ENCODE measurements at regions not wholly inside any gene's neighbourhood (a gene's known extent, or its start where the extent isn't known, plus 50 kb on each side); places are given as distances from the start of the nearest gene placed in this dataset.
"Not testable (repeated sequence)": the region's sequence is repeated elsewhere in the genome, so short reads cannot be mapped to it uniquely, and the experiment has no call there.

GRCh38 chr1:91104712-91105111 is 82.9 kb upstream of the ZNF644 start:
- Histone ChIP-seq H3K4me3 (no peak overlapping the region), H3K9me3 (no peaks in the 10 kb centered on the region), H3K4me1 (no peaks in the 10 kb centered on the region), H3K27ac (no peak overlapping the region), H3K36me3 (no peaks in the 10 kb centered on the region), H3K27me3 (no peaks in the 10 kb centered on the region)
- no peak for ATAC-seq
- TF ChIP-seq EP300 (IDR thresholded peaks at IDR 0.05) (no peak), POLR2A (IDR thresholded peaks at IDR 0.05) (no peak), POLR2AphosphoS5 (IDR thresholded peaks at IDR 0.05) (no peak), CTCF (IDR thresholded peaks at IDR 0.05) (no peak)

- Histone ChIP-seq H3K9me3 (no peaks in the 10 kb centered on the region), H3K36me3 (no peaks in the 10 kb centered on the region), H3K27ac (no peak overlapping the region), H3K4me3 (no peak overlapping the region), H3K4me1 (no peaks in the 10 kb centered on the region), H3K27me3 (peaks cover 6% of the 10 kb centered on the region)
- 78 to 81% methylated on average over 5 of the region's 5 CpGs for WGBS, 2 donors (ENCODE audit: low coverage in 1 of 2)
- no peak for TF ChIP-seq POLR2A (IDR thresholded peaks at IDR 0.05)
- TF ChIP-seq EP300 (IDR thresholded peaks at IDR 0.05): no peak
- TF ChIP-seq POLR2AphosphoS5 (IDR thresholded peaks at IDR 0.05): no peak
- no peak for TF ChIP-seq CTCF (IDR thresholded peaks at IDR 0.05)
- no peak for ATAC-seq
Measured at GRCh38 chr1:91101328-91101727, 79.5 kb upstream of the ZNF644 start.

GRCh38 chr1:91099746-91100621 is 78.1 kb upstream of the ZNF644 start:
- no peaks in the 10 kb centered on the region for H3K36me3 ChIP-seq
- no peak for ATAC-seq

GRCh38 chr1:91098299-91098906 is 76.6 kb upstream of the ZNF644 start:
- Histone ChIP-seq H3K27ac (no peak overlapping the region), H3K9me3 (no peaks in the 10 kb centered on the region), H3K36me3 (no peaks in the 10 kb centered on the region), H3K4me3 (no peak overlapping the region), H3K4me1 (no peaks in the 10 kb centered on the region), H3K27me3 (peaks cover 6% of the 10 kb centered on the region)
- no peak for TF ChIP-seq CTCF (IDR thresholded peaks at IDR 0.05)
- TF ChIP-seq POLR2A (IDR thresholded peaks at IDR 0.05): no peak
- TF ChIP-seq POLR2AphosphoS5 (IDR thresholded peaks at IDR 0.05): no peak
- TF ChIP-seq EP300 (IDR thresholded peaks at IDR 0.05): no peak
- no peak for ATAC-seq
- 55 to 80% methylated on average over 1 to 3 of the region's 3 CpGs for WGBS, 2 donors (ENCODE audit: low coverage in 1 of 2)

More at GRCh38 chr1:91099746-91100621, 78.1 kb upstream of the ZNF644 start:
- H3K4me1 ChIP-seq: no peaks in the 10 kb centered on the region
- no peak for TF ChIP-seq EP300 (IDR thresholded peaks at IDR 0.05)
- TF ChIP-seq CTCF (IDR thresholded peaks at IDR 0.05): no peak
- TF ChIP-seq POLR2AphosphoS5 (IDR thresholded peaks at IDR 0.05): no peak
- TF ChIP-seq POLR2A (IDR thresholded peaks at IDR 0.05): no peak
- WGBS, 2 donors (ENCODE audit: low coverage in 1 of 2): 71 to 78% methylated on average over 2 to 5 of the region's 7 CpGs
- H3K27ac ChIP-seq: no peak overlapping the region
- no peak overlapping the region for H3K4me3 ChIP-seq
- H3K9me3 ChIP-seq: no peaks in the 10 kb centered on the region
- H3K27me3 ChIP-seq: peaks cover 6% of the 10 kb centered on the region

GRCh38 chr1:91095321-91095720 is 73.5 kb upstream of the ZNF644 start:
- not testable (repeated sequence) for H3K27me3 ChIP-seq, H3K4me1 ChIP-seq, H3K27ac ChIP-seq, H3K4me3 ChIP-seq, H3K9me3 ChIP-seq, H3K36me3 ChIP-seq, ATAC-seq
- WGBS, 2 donors (ENCODE audit: low coverage in 1 of 2): 89% methylated on average over 6 of the region's 10 CpGs; no CpG with 5 or more reads in 1 of the 2 donors

Data from gastroesophageal sphincter (tissue), 4 donors.